ENCODE measurements at regions not wholly inside any gene's neighbourhood (a gene's known extent, or its start where the extent isn't known, plus 50 kb on each side); places are given as distances from the start of the nearest gene placed in this dataset.

- no peaks in the 10 kb centered on the region for H3K36me3 Mint-ChIP-seq
- no peak overlapping the region for H3K4me3 Mint-ChIP-seq
- no peaks in the 10 kb centered on the region for H3K27me3 Mint-ChIP-seq (ENCODE audit: low read depth)
- no peak overlapping the region for H3K27ac Mint-ChIP-seq
- ATAC-seq, result no peak
- DNase-seq (ENCODE audit: low spot score), result no peak
- ChIA-PET POLR2A (no interaction called here), CTCF (interaction anchor here (1.0 kb wide), 1 partner anchor 343 kb away, joined by 3 read pairs; no protein-coding TSS in a partner anchor)
- H3K9me3 Mint-ChIP-seq, result no peaks in the 10 kb centered on the region; the same call in 1 of the 2 replicates
- TF ChIP-seq MYBL2 (CRISPR knock-in tag; IDR thresholded peaks at IDR 0.05) (no peak), AR (CRISPR knock-in tag; IDR thresholded peaks at IDR 0.05) (no peak), EMX1 (CRISPR knock-in tag; IDR thresholded peaks at IDR 0.05) (no peak)
- TF ChIP-seq, protein P1, sequence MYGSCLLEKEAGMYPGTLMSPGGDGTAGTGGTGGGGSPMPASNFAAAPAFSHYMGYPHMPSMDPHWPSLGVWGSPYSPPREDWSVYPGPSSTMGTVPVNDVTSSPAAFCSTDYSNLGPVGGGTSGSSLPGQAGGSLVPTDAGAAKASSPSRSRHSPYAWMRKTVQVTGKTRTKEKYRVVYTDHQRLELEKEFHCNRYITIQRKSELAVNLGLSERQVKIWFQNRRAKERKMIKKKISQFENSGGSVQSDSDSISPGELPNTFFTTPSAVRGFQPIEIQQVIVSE (CRISPR knock-in tag; IDR thresholded peaks at IDR 0.05; ENCODE audit: borderline replicate concordance), result no peak
- TF ChIP-seq, protein P2, sequence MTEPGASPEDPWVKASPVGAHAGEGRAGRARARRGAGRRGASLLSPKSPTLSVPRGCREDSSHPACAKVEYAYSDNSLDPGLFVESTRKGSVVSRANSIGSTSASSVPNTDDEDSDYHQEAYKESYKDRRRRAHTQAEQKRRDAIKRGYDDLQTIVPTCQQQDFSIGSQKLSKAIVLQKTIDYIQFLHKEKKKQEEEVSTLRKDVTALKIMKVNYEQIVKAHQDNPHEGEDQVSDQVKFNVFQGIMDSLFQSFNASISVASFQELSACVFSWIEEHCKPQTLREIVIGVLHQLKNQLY (CRISPR knock-in tag; IDR thresholded peaks at IDR 0.05), result no peak
- peaks cover 17% of the 10 kb centered on the region for H3K4me1 Mint-ChIP-seq
Observed at GRCh38 chr20:12014276-12014675, 96.6 kb downstream of the BTBD3 start.

- Mint-ChIP-seq H3K4me1 (peaks cover 16% of the 10 kb centered on the region), H3K4me3 (no peak overlapping the region), H3K9me3 (no peaks in the 10 kb centered on the region; the same call in 1 of the 2 replicates), H3K27me3 (ENCODE audit: low read depth) (no peaks in the 10 kb centered on the region), H3K27ac (no peak overlapping the region), H3K36me3 (no peaks in the 10 kb centered on the region)
- ATAC-seq (no peak), DNase-seq (ENCODE audit: low spot score) (no peak)
- ChIA-PET POLR2A (interaction anchor here (0.6 to 0.7 kb wide), 3 partner anchors 356 to 1870 kb away, joined by 3 to 6 read pairs (median 6); no protein-coding TSS in a partner anchor), CTCF (interaction anchor here (1.0 kb wide), 1 partner anchor 343 kb away, joined by 3 read pairs; no protein-coding TSS in a partner anchor)
- TF ChIP-seq, protein P3, sequence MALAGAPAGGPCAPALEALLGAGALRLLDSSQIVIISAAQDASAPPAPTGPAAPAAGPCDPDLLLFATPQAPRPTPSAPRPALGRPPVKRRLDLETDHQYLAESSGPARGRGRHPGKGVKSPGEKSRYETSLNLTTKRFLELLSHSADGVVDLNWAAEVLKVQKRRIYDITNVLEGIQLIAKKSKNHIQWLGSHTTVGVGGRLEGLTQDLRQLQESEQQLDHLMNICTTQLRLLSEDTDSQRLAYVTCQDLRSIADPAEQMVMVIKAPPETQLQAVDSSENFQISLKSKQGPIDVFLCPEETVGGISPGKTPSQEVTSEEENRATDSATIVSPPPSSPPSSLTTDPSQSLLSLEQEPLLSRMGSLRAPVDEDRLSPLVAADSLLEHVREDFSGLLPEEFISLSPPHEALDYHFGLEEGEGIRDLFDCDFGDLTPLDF (CRISPR knock-in tag; IDR thresholded peaks at IDR 0.05), result no peak
- no peak for TF ChIP-seq E2F5 (CRISPR knock-in tag; IDR thresholded peaks at IDR 0.05)
- no peak for TF ChIP-seq ZNF232 (CRISPR knock-in tag; IDR thresholded peaks at IDR 0.05)
Observed at GRCh38 chr20:12014736-12015135, 97.0 kb downstream of the BTBD3 start.

DNA sequence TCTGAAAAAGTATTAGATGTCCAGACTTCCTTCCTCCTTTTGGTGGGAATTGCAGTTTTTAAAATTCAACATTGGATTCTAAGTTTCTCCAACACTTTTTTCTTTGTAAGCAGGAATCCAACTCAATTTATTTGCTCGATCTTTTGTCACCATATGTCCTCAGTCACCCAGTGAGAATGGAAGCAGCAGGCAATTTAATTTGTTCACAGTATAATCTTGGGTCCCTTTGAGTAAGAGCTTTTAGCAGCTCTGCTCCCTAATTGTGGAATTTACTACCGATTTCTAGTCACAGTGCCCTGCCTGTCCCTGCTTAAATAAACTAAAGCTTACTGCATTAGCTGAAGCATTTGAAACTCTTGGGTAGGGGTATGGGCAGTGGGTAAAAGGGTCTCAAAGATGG lies 98.6 kb downstream of the BTBD3 start:
- ChIA-PET POLR2A (no interaction called here), CTCF (no interaction called here)
- no peaks in the 10 kb centered on the region for H3K36me3 Mint-ChIP-seq
- DNase-seq (ENCODE audit: low spot score), result no peak
- H3K27ac Mint-ChIP-seq, result no peak overlapping the region
- no peaks in the 10 kb centered on the region; the same call in 1 of the 2 replicates for H3K9me3 Mint-ChIP-seq
- H3K4me3 Mint-ChIP-seq, result no peak overlapping the region
- peaks cover 14% of the 10 kb centered on the region for H3K4me1 Mint-ChIP-seq
- ATAC-seq, result no peak
- H3K27me3 Mint-ChIP-seq (ENCODE audit: low read depth), result no peaks in the 10 kb centered on the region; the same call in 1 of the 2 replicates
- no peak for TF ChIP-seq NR3C1 (CRISPR knock-in tag; conservative IDR thresholded peaks at IDR 0.05; ENCODE audit: low read depth)
- TF ChIP-seq ZNF512 (CRISPR knock-in tag; IDR thresholded peaks at IDR 0.05; ENCODE audit: borderline replicate concordance), result no peak
- TF ChIP-seq ETV6 (CRISPR knock-in tag; IDR thresholded peaks at IDR 0.05), result no peak
- TF ChIP-seq OVOL2 (CRISPR knock-in tag; IDR thresholded peaks at IDR 0.05; ENCODE audit: borderline replicate concordance), result no peak
- TF ChIP-seq ZNF416 (CRISPR knock-in tag; IDR thresholded peaks at IDR 0.05), result no peak
- no peak for TF ChIP-seq FOXP1 (CRISPR knock-in tag; IDR thresholded peaks at IDR 0.05; ENCODE audit: borderline replicate concordance)
- no peak for TF ChIP-seq ZBTB43 (CRISPR knock-in tag; IDR thresholded peaks at IDR 0.05)
- TF ChIP-seq ZNF281 (CRISPR knock-in tag; IDR thresholded peaks at IDR 0.05), result no peak
- no peak for TF ChIP-seq NFYB (CRISPR knock-in tag; conservative IDR thresholded peaks at IDR 0.05; ENCODE audit: low read depth)
- TF ChIP-seq CREB1 (CRISPR knock-in tag; IDR thresholded peaks at IDR 0.05), result no peak
- TF ChIP-seq ELF4 (CRISPR knock-in tag; IDR thresholded peaks at IDR 0.05; ENCODE audit: low read depth), result no peak

All from WTC11 (cell line).